Fibroblast of mammary gland (primary cell): ENCODE measurements at regions not wholly inside any gene's neighbourhood (a gene's known extent, or its start where the extent isn't known, plus 50 kb on each side); places are given as distances from the start of the nearest gene placed in this dataset.

ENCODE experiments used
- DNase-seq: peaks from one replicate; pipeline ENCODE4 v3.0.0-alpha.2; 2010; ENCODE audit warnings: low read depth
- H3K4me3 ChIP-seq: 2 replicates; pipeline ENCODE4 v1.5.1; 2011; ENCODE audit warnings: low read depth, mild to moderate bottlenecking, low read length, moderate library complexity; ENCODE audit not compliant: control insufficient read depth
- TF ChIP-seq, protein P1 (sequence below): conservative IDR thresholded peaks from 2 replicates; pipeline ENCODE4 v1.5.1; 2011; ENCODE audit warnings: low read depth, low read length, inconsistent platforms; ENCODE audit not compliant: control insufficient read depth, insufficient read depth

DNA sequence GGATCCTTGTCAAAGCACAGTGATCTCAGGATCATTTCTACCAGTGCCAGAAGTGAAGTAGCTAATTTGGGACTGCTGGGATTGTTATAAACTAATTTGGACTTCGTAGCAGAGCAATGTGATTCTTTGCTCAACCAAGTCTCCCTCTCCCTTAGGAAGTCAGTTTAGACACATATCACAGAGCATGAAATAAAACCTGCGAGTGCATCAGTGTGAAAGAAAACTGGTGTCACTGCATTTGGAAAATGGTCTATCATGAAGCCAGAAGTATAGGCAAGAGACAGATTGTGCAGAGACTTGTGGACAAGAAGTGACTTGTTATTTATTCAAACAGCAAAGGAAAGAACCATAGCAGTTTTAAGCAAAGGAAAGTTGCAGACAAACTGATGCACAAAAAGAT lies 560.5 kb upstream of the NRG3 start:
- no peak for DNase-seq
- TF ChIP-seq, protein P1, sequence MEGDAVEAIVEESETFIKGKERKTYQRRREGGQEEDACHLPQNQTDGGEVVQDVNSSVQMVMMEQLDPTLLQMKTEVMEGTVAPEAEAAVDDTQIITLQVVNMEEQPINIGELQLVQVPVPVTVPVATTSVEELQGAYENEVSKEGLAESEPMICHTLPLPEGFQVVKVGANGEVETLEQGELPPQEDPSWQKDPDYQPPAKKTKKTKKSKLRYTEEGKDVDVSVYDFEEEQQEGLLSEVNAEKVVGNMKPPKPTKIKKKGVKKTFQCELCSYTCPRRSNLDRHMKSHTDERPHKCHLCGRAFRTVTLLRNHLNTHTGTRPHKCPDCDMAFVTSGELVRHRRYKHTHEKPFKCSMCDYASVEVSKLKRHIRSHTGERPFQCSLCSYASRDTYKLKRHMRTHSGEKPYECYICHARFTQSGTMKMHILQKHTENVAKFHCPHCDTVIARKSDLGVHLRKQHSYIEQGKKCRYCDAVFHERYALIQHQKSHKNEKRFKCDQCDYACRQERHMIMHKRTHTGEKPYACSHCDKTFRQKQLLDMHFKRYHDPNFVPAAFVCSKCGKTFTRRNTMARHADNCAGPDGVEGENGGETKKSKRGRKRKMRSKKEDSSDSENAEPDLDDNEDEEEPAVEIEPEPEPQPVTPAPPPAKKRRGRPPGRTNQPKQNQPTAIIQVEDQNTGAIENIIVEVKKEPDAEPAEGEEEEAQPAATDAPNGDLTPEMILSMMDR: no peak
- H3K4me3 ChIP-seq: no peak overlapping the region

DNA sequence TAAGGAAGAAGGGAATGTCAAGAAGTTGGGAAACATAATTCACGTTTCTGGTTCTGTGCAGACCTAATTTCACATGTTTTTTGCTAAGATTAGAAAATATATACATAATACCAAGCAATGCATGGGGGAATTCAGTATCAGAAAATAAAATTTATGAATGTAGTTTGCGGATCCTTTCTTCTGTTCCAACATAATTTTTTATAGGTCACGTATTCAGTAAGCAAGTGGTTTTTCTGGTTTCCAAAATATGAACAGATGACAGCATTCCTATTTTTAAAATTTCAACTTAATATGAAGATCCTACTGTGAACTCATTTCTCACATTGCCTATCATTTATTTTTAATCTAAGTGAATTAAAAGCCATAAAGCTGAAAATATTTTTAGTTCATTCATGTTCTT lies 560.0 kb upstream of the NRG3 start:
- no peak for DNase-seq
- no peak overlapping the region for H3K4me3 ChIP-seq
- TF ChIP-seq, protein P1: no peak

DNA sequence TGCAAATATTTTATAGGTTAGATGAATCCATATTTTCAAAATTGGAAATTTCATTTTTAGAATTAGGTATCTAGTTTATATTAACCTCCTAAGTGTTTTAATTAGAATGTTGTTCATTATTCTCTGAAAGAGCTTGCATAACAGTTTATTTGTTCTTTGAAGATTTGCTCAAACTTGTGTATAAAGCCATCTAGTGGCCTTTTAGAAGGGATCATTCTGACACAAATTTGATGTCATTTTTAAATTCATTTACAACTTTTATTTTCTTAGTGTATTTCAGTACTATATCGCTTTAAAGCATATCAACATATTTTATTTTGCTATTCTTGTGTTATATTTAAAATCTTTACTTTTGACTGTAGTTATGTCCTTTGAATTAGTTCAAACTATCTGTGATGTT lies 527.0 kb upstream of the NRG3 start:
- no peak overlapping the region for H3K4me3 ChIP-seq
- TF ChIP-seq, protein P1: no peak
- DNase-seq: no peak

GRCh38 chr10:81367132-81367531 lies 507.9 kb upstream of the NRG3 start:
- no peak for DNase-seq
- H3K4me3 ChIP-seq: no peak overlapping the region
- TF ChIP-seq, protein P1: no peak

DNA sequence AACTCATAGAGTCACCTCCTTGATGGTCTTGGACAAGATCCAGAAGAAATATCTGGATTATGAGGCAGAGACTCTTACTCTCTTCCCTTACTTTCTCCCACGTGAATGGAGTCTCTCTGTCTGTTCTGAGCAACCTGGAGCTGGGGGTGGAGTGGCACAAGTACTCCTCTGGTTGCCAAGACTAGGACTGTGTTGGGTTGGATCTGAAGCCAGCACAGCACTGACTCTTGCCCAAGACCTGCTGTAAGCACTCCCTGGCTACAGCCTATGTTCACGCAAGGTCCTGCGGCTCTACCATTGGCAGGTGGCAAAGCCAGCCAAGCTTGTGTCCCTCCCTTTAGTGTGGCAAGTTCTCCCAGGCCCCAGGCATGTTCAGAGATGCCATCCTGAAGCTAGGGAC lies 488.2 kb upstream of the NRG3 start:
- TF ChIP-seq, protein P1: no peak
- no peak overlapping the region for H3K4me3 ChIP-seq
- DNase-seq: no peak

DNA sequence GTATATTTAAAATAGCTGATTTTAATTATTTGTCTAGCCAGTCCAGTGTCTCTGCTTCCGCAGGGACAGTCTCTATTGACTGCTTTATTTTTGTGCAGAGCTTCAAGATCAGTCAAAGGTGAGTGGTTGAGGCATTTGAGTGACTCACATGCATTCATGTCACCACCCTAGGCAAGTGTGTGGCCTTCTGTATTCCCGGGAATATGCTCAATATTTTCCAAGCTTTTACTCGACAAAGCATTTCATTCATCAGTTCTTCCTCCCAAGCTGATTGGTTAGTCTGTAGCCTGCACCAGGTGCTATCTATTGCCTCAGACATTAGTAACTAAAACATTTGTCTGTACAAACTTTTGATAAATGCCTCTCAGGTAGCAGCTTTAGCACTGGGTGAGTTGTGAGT lies 471.5 kb upstream of the NRG3 start:
- H3K4me3 ChIP-seq: no peak overlapping the region
- no peak for DNase-seq
- TF ChIP-seq, protein P1: no peak

DNA sequence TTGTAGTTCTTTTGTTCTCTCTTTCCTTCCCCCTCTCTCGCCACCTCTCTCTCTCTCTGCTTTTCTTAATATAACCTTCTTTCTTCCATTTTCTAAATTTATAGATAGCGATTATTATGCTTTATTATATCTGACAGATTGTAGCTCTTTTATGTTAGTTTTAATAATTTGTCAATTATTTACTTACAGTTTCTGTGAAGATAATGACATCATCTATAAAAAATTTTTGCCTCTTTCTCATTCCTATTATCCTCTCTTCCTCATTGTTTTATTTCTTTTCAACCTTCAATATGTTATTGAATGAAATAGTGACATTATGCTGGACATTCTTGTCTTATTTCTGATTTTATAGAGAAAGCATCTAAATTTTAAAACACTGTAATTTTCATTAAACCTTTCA lies 469.6 kb upstream of the NRG3 start:
- TF ChIP-seq, protein P1: no peak
- H3K4me3 ChIP-seq: no peak overlapping the region
- DNase-seq: no peak
